ENCODE measurements at regions not wholly inside any gene's neighbourhood (a gene's known extent, or its start where the extent isn't known, plus 50 kb on each side); places are given as distances from the start of the nearest gene placed in this dataset.

DNA sequence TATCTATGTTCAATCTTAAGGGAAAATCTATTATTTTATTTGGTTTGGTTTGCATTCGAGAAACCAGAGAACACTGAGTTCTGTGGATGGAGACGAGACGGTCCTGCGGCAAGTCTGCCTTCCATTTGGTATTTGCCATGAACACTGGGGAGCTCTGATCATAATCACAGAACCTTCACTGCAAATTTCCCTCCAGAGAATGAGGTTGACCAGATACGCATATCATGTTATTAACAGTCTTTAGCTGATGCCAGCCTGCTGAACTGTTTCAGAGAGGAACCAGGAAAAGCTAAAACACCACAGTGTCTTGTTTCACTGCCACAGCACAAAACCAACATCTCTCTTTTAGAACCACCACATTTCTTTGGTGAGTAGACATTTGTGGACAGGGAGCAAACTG lies 269.4 kb upstream of the AGAP1 start:
- TF ChIP-seq, protein P1, sequence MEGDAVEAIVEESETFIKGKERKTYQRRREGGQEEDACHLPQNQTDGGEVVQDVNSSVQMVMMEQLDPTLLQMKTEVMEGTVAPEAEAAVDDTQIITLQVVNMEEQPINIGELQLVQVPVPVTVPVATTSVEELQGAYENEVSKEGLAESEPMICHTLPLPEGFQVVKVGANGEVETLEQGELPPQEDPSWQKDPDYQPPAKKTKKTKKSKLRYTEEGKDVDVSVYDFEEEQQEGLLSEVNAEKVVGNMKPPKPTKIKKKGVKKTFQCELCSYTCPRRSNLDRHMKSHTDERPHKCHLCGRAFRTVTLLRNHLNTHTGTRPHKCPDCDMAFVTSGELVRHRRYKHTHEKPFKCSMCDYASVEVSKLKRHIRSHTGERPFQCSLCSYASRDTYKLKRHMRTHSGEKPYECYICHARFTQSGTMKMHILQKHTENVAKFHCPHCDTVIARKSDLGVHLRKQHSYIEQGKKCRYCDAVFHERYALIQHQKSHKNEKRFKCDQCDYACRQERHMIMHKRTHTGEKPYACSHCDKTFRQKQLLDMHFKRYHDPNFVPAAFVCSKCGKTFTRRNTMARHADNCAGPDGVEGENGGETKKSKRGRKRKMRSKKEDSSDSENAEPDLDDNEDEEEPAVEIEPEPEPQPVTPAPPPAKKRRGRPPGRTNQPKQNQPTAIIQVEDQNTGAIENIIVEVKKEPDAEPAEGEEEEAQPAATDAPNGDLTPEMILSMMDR (IDR thresholded peaks at IDR 0.05) = no peak
- TF ChIP-seq POLR2A (IDR thresholded peaks at IDR 0.05) = no peak

All from testis (tissue), 2 donors.